ENCODE measurements at regions not wholly inside any gene's neighbourhood (a gene's known extent, or its start where the extent isn't known, plus 50 kb on each side); places are given as distances from the start of the nearest gene placed in this dataset.

GRCh38 chr3:176046703-176047102, 1150.6 kb downstream of the TBL1XR1 start (continued):
- no peak for TF ChIP-seq USF2 (CRISPR knock-in tag; IDR thresholded peaks at IDR 0.05)

GRCh38 chr3:176041812-176042211, 1155.5 kb downstream of the TBL1XR1 start:
- H3K4me1 Mint-ChIP-seq: 0 out of 2 replicates have a peak, but pooled peaks cover 2% of the 10 kb centered on the region
- H3K27ac Mint-ChIP-seq: no peak overlapping the region
- peaks cover 3% of the 10 kb centered on the region for H3K9me3 Mint-ChIP-seq
- DNase-seq (ENCODE audit: low spot score) (no peak), ATAC-seq (no peak)
- CTCF ChIA-PET: no interaction called here
- POLR2A ChIA-PET: no interaction called here
- H3K4me3 Mint-ChIP-seq: no peak overlapping the region
- H3K27me3 Mint-ChIP-seq (ENCODE audit: low read depth): no peaks in the 10 kb centered on the region
- no peaks in the 10 kb centered on the region; the same call in 1 of the 2 replicates for H3K36me3 Mint-ChIP-seq
- TF ChIP-seq ZNF138 (CRISPR knock-in tag; conservative IDR thresholded peaks at IDR 0.05): no peak
- TF ChIP-seq NR3C1 (CRISPR knock-in tag; conservative IDR thresholded peaks at IDR 0.05; ENCODE audit: low read depth): no peak
- no peak for TF ChIP-seq ZNF263 (CRISPR knock-in tag; IDR thresholded peaks at IDR 0.05; ENCODE audit: low read depth)
- no peak for TF ChIP-seq IRF2 (CRISPR knock-in tag; IDR thresholded peaks at IDR 0.05; ENCODE audit: borderline replicate concordance, low read depth)

GRCh38 chr3:176041185-176041584, 1156.1 kb downstream of the TBL1XR1 start:
- Mint-ChIP-seq H3K36me3 (peaks cover 5% of the 10 kb centered on the region), H3K9me3 (peaks cover 10% of the 10 kb centered on the region), H3K4me1 (0 out of 2 replicates have a peak, but pooled peaks cover 4% of the 10 kb centered on the region), H3K27me3 (ENCODE audit: low read depth) (no peaks in the 10 kb centered on the region), H3K4me3 (no peak overlapping the region), H3K27ac (no peak overlapping the region)
- POLR2A ChIA-PET: no interaction called here
- DNase-seq (ENCODE audit: low spot score) (no peak), ATAC-seq (no peak)
- TF ChIP-seq SMAD3 (CRISPR knock-in tag; IDR thresholded peaks at IDR 0.05; ENCODE audit: borderline replicate concordance) (no peak), ZNF425 (CRISPR knock-in tag; conservative IDR thresholded peaks at IDR 0.05) (no peak), MXD4 (CRISPR knock-in tag; IDR thresholded peaks at IDR 0.05; ENCODE audit: borderline replicate concordance) (no peak), PREB (CRISPR knock-in tag; IDR thresholded peaks at IDR 0.05; ENCODE audit: borderline replicate concordance) (no peak), ZNF512 (CRISPR knock-in tag; IDR thresholded peaks at IDR 0.05; ENCODE audit: borderline replicate concordance) (no peak)
- CTCF ChIA-PET: no interaction called here

- H3K4me1 Mint-ChIP-seq: 0 out of 2 replicates have a peak, but pooled peaks cover 4% of the 10 kb centered on the region
- H3K9me3 Mint-ChIP-seq: peaks cover 14% of the 10 kb centered on the region
- H3K4me3 Mint-ChIP-seq: no peak overlapping the region
- H3K36me3 Mint-ChIP-seq: peaks cover 8% of the 10 kb centered on the region
- CTCF ChIA-PET: no interaction called here
- H3K27me3 Mint-ChIP-seq (ENCODE audit: low read depth): no peaks in the 10 kb centered on the region
- DNase-seq (ENCODE audit: low spot score): no peak
- ATAC-seq: no peak
- POLR2A ChIA-PET: no interaction called here
- H3K27ac Mint-ChIP-seq: no peak overlapping the region
- no peak for TF ChIP-seq ZBTB43 (CRISPR knock-in tag; IDR thresholded peaks at IDR 0.05)
- TF ChIP-seq ZNF423 (CRISPR knock-in tag; IDR thresholded peaks at IDR 0.05): no peak
- TF ChIP-seq CDX4 (CRISPR knock-in tag; IDR thresholded peaks at IDR 0.05; ENCODE audit: borderline replicate concordance): no peak
- TF ChIP-seq ZNF232 (CRISPR knock-in tag; IDR thresholded peaks at IDR 0.05): no peak
- TF ChIP-seq TCF7 (CRISPR knock-in tag; IDR thresholded peaks at IDR 0.05; ENCODE audit: low read depth): no peak
- no peak for TF ChIP-seq E2F5 (CRISPR knock-in tag; IDR thresholded peaks at IDR 0.05)
- TF ChIP-seq PRDM15 (CRISPR knock-in tag; IDR thresholded peaks at IDR 0.05): no peak
Observed at GRCh38 chr3:176037636-176038035, 1159.6 kb downstream of the TBL1XR1 start.

Data from WTC11 (cell line).